22Rv1 (cell line): ENCODE measurements at regions not wholly inside any gene's neighbourhood (a gene's known extent, or its start where the extent isn't known, plus 50 kb on each side); places are given as distances from the start of the nearest gene placed in this dataset.

ENCODE experiments used
- ZFX ChIP-seq: fragments of 450-650 bp; IDR thresholded peaks from 2 replicates; pipeline ENCODE4 v1.6.1; 2017; ENCODE audit warnings: antibody characterized with exemption, borderline replicate concordance
- TF ChIP-seq, protein P1 (sequence below): fragments of 450-650 bp; IDR thresholded peaks from 2 replicates; pipeline ENCODE4 v1.5.1; 2017; ENCODE audit warnings: mild to moderate bottlenecking

DNA sequence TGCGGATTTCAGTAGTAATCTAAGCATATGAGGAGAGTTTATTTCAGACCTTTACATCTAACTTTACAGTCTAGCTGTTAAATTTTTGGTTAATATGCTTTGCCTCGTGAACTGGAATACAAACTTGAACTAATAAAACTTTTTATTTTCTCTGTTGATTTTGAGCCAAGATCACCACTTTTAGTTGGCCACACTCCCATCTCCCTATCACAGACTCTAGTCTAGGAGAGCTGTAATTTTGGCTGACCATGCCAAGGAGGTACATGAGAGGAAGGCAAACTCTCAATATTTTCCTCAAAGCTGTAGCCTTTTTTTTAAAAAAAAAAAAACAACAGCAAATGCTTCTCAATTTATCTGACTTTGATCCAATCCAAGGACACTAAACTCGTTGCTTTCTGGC, 597.5 kb upstream of the PCDH7 start:
- TF ChIP-seq, protein P1, sequence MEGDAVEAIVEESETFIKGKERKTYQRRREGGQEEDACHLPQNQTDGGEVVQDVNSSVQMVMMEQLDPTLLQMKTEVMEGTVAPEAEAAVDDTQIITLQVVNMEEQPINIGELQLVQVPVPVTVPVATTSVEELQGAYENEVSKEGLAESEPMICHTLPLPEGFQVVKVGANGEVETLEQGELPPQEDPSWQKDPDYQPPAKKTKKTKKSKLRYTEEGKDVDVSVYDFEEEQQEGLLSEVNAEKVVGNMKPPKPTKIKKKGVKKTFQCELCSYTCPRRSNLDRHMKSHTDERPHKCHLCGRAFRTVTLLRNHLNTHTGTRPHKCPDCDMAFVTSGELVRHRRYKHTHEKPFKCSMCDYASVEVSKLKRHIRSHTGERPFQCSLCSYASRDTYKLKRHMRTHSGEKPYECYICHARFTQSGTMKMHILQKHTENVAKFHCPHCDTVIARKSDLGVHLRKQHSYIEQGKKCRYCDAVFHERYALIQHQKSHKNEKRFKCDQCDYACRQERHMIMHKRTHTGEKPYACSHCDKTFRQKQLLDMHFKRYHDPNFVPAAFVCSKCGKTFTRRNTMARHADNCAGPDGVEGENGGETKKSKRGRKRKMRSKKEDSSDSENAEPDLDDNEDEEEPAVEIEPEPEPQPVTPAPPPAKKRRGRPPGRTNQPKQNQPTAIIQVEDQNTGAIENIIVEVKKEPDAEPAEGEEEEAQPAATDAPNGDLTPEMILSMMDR, result no peak
- no peak for TF ChIP-seq ZFX
